ENCODE measurements at regions not wholly inside any gene's neighbourhood (a gene's known extent, or its start where the extent isn't known, plus 50 kb on each side); places are given as distances from the start of the nearest gene placed in this dataset.

DNA sequence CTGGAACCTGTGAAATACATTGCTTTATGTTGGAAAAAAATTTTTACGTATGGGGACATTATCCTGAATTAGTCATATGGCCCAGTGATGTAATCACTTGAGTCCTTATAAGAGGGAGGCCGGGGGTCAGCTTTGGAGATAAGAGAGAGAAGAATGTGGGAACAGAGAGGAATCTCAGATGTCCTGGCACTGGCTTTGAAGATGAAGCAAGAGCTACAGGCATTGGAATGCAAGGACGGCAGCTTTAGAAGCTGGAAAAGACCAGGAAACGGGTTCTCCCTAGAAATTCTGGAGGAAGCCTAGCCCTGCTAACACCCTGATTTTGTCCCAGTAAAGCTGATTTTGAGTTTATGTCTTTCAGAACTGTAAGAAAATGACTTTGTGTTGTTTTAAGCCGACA, 1129.9 kb upstream of the GYPC start:
- DNase-seq: no peak

DNA sequence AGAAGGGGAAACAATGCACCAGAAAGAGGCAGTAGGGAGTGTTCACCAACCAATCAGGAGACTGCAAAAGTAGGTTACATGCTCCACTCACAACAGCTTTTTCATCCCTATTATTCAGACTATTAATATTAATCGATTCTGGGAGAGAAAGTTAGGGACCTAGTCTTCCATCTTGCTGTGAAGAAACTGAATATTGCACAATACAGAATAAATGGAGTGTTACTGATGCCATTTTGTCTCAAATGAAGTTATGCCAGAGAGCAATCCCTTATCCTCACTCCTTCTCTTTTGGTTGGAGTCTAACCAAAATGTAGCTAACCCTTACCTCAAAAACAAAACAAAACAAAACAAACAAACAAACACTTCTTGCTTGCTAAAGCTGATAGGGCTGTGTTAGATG, 1120.9 kb upstream of the GYPC start:
- no peak for DNase-seq

DNA sequence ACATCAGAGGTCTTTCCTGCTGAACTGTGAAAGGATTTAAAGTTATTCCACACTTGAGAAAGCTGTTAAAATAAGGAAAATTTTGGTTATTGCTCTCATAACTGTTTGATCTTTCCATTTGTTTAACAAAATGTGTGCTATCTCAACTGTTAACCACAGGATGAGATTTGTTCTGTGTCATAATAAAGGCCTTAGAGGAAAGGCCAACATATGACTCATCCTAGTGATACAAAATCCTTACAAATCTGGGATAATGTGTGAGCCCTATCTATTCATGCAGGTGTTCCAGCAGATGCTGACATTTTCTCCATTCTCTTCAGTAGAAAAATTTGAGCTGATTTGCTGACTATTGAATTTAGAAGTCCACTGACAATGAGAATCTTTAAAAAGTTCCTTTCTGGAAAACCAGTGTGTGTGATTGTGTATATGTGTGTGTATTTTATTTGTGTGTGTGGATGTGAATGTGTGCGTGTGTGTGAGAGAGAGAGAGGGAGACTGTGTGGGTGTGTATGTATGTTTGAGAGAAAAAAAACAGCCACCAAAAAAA, 1111.9 kb upstream of the GYPC start:
- DNase-seq: no peak

DNA sequence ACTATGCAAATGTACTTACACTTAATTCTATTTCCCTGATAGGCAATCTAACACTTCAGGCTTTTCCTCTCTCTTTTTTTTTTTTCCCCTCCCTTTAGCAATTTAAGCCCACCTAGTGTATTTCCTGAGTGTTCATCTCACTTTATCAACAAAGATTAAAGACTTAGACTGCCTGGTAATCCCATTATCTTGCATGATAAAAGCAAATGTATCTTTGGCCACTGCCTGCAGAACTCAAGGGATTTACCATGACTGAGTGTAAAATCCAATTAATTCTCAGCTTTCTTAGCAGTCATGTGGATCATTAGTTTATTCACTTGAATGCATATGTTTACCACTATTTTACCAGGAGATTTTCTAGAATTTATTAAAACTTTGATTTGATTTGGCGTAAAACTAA, 1102.2 kb upstream of the GYPC start:
- no peak for DNase-seq

DNA sequence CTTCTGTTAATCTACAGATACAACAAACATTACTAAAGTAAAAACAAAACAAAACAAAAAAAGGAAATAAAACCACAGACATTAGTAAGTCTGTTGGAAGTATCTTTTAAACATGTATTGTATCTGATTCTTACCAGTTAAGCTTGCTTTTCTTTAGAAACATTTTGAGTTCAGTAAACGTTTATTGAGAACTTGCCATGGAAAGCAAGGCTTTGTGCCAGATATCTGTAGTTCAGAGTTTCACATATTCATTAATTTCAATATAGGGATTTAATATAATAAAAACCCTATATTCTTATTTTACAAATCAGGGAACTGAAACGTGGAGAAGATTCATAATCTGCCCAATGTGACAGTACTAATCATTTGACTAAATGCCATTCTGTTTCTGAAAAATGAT, 1101.0 kb upstream of the GYPC start:
- no peak for DNase-seq

DNA sequence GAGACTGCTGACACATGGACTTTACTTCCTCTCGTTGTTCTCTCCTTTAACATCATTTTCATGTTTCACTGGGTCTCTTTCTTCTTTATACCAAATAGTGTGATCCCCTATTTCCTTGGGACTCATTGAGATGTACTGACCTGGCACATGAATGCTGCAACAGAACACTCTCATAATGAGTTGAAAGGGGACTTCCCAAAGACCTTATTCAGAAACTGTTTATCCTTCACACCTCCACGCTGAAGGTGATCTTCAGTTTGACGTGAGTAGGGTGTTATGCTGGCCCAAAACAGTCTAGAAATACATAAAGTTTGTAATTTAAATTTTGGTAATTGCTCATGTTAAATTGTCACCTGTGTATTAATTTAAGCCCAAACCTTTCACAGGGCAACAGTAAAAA, 1096.8 kb upstream of the GYPC start:
- no peak for DNase-seq

DNA sequence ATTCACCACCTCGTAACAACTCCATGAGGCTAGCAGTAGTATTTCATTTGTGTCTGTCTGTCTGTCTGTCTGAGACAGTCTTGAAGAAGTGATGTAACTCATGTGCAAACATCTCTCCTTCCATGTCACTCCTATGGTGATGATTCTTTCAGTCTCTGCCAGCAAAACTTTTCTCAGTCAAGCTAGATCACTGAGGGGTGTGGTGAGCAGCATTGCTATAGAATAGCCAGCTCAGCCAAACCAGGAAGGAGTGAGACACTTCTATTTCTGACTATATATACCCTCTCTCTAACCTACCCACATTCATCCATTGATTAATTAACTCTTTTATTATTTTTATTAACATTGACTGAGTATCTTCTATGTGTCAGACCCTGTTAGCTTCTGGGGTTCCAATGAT, 1095.1 kb upstream of the GYPC start:
- no peak for DNase-seq

DNA sequence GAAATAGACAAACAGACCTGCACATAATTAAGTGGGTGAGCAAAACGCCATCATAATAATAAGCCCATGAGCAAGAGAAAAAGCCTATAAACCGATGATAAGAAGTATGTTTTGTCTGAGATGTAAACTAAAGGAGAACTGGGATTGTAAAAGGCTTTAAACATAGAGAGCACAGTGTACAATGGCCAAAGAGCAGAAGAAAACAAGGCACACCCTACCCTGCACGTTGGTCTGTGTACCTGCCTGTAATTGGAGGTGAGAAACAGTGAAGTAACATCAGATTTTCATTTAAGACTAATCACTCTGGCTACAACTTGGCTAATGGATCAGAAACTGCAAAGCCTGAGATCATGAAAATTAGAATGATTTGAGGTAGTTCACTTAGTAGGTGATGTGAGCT, 1094.7 kb upstream of the GYPC start:
- DNase-seq: no peak

DNA sequence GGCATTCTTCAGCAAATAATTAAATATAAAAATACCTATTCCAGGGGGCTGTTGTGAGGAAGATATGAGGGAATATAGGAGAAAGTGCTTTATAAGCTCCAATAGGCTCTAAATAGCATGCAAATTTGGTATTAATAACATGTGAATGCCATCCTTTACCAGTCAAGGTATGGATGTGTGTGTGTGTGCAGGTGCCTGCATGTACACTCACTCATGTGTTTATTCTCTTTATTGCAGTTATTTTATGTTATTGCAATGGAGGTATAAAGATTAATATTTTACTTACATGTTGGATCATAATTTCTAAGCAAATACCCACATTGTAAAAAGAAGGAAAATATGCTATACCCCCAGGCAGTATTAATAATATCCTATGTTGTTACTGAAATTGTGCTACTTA, 1093.0 kb upstream of the GYPC start:
- DNase-seq: no peak

DNA sequence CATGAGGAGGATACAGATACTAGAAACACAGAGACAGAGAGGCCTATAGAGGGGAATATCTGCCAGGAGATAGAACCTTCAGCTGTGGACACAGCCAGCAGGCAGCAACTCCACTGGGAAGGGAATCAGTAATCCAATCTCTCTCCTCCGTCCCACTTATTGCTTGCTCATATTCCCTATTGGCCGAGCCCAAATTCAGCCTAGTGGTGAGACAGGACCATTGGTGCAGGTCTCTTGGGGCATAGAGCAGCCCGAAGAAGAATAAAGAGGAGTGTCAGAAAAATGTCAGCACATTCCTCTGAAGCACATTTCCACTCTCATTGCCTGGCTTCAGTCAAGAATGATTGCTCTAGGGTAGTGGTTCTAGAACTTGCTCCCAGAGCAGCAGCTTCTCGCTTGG, 1091.5 kb upstream of the GYPC start:
- DNase-seq: no peak

DNA sequence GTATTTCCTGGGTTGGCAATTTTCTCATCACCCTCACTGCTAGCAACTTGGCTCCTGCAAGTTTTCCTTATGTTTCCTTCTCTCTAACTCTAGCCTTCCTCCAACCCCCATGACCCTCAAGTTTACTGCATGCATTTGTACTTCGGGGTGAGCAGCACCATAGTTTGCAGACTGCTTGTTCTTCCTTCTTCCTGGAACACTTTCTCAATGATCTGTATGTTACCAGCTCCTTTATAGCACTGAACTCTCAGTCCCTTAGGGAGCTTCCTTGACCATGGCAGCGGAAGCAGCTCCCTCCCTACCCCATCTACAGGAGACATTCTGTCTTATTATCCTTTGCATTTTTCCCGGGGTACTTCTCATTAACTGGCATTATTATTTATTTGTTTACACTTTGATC, 1089.5 kb upstream of the GYPC start:
- no peak for DNase-seq

DNA sequence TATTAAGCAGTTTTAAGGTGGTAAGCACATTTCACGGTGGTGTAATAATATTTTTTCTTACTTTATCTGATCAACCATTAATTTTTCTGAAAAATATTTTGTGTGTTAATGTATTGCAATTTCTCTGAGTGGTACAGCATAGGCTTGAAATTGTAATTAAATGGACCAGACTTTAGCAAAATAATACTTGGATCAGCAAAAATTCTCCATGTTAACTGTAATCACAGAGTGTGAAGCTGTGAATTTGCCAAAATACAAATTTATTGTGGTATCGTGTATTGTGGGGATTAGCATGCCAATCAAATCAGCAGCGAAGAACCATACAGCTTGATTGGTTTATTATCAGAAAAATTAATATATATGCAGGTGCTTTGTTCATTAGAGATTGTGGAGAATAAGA, 1088.9 kb upstream of the GYPC start:
- no peak for DNase-seq

DNA sequence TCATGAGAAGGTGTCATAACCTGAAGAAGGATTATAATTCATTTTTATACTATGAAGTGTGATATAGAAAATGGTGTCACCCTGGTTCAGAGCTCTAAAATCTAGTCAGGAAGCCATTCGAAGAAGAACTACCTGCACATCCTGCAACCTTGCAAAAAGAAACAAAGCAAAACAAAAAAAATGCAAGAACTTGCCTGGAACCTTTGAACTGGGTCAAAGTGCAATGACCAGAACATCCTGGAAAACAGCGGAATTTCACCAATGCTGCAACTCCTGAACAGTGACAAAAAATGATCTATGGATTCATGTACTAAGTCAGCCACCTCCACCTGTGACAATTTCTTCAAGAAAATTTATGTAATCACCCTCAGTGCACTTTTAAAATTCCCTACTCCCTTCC, 1083.3 kb upstream of the GYPC start:
- DNase-seq: no peak

DNA sequence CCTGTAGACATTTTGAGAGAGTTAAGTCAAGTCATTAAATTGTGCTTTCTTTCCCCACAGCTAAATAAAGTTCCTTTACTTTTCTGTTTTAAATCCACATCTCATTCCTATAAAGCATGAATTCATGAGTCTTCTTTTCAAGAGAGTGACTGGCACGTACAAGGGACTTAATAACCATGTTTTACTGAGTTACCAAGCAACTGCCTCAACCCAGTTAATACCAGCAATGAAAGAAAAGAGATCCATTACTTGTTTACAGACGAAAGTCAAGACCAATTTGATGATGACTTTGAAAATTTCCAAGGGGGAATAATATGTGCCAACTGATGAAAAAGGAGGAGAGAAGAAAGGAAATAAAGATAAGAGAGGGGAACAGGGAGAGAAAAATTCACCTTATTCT, 1082.5 kb upstream of the GYPC start:
- no peak for DNase-seq

DNA sequence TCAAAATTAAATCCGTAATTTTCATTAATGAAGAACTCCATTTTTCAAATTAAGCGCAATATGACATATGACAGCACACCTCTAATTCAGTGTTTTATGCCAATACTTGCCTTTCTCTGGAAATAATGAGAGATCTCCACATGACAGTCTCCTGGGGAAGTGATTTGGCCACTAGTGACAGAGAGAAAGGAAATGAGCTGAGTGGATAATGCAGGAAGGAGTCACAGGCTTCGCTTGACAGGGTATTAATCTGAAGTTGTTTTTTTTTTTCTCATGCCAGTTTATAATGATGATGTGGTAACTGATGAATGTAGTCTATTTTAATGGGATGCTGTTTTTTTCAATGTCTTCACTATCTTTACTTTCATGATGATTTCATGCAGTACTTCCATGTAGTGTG, 1079.4 kb upstream of the GYPC start:
- no peak for DNase-seq

DNA sequence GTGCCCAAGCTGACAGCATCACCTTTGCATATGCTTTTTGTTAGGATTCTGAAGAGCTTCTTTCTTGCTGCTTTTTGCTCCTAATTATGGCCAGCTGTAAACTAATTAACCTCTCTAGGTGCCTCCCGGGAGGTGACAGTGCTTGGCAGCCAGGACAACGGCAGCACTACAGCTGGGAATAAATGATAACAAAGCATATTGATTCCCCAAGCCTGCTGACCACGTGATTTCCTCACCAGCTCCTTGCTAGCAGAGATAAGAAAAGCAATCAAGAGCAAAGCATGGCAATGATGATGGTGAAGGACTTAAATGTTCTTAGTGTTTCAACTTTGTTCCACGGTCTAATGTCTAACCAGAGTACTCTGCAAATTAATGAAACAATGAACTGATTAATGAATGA, 1074.4 kb upstream of the GYPC start:
- no peak for DNase-seq

DNA sequence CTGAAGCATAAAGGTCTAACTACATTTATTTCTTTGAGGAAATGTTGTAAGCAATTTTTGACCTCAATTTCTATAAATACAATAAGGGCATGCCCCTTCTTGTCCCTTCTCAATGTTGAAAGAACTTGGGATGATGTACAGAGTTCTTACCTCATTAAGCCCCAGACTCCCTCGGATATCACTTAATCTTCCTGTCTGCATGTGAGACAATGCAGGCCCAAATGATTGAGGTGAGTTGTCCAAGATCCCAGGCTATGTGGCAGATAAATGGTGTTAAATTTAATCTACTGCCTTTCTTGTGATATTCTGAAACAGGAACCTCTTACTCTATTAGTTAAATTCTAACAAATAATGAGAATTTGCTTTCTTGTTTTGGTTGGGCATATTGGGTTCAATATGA, 1073.4 kb upstream of the GYPC start:
- no peak for DNase-seq

DNA sequence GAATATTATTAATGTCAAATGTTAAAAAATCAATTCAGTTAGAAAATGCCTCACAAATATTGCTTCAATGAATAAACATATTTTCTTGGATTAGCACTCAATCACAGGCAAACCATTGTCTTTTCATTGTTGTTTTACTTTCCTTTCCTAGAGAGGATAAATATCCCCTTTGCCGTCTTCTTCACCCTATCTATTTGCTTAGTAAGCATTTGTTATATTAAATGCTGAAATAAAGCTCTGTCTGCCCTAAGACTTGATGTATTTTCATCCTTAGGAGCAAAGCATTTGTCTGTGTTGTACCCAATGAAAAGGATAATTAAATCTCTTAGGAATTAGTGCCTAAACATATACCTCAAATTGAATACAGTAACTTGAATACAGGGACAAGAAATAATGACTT, 1071.2 kb upstream of the GYPC start:
- no peak for DNase-seq

DNA sequence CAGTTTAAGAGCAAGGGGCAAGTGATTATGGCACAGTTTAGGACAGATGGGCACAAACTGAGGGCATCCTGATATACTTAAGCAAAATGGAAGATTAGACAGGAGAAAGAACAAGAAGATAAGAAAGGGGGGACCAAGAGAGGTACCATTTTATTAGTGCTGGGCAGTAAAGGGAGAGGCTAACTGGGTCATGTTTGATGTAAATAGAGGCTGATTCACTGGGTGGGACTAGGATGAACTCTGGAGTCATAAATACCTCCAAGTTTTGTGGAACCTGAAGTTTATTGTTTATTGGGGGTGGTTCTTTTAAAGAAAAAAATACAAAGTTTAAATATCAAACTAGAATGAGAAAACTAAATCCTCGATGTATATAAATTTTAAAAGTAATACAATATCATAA, 1067.2 kb upstream of the GYPC start:
- no peak for DNase-seq

DNA sequence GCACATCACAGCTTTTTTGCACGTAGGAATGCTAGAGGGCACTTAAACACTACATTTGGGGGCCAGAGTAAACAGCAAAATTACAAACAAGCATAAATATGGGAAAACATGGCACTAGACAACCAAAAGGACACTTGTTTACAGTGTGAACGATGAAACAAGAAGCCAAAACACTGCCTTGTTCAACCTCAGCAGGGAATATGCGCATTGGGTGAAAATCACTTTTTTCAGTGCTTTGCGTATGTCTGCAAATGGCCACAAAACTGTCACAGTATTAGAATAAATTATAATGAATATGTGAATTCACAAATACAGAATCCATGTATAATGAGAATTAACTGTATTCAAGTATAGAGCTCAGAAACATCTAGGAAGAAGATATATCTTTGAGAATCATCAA, 1064.0 kb upstream of the GYPC start:
- no peak for DNase-seq

DNA sequence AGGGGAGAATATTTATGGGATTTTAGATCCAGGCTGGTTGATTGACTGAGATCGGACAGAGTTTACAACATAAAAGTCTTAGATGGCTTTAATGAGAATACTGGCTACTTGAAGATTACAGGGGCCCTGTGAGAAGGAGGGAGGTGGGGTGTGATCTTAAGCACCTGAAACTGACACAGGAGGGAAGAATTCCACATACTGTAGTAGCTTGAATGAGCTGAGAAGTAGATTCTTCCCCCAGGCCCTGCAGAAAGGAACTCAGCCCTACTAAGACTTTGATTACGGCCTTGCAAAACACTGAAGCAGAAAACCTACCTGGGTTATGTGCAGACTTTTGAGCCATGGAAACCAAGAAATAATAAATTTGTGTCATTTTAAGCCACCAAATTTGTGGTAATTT, 1062.9 kb upstream of the GYPC start:
- no peak for DNase-seq

DNA sequence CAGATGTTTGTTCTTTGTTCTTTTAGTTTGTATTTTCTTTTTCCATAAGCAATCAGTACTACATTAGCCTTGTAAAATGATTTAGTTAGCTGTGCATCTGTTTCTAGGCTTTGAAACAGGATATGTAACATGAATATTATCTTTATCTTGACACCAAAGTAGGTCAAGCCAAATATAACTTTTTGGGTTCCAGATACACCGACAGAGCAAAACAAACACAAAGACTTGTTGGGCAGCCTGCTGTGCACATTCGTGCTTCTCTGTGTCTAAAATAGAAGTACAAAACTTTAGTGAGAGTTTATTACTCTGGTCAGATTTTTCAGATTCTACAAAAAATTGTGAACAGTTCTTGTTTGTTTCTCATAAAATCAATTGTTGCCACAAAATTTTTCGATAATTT, 1059.3 kb upstream of the GYPC start:
- no peak for DNase-seq

DNA sequence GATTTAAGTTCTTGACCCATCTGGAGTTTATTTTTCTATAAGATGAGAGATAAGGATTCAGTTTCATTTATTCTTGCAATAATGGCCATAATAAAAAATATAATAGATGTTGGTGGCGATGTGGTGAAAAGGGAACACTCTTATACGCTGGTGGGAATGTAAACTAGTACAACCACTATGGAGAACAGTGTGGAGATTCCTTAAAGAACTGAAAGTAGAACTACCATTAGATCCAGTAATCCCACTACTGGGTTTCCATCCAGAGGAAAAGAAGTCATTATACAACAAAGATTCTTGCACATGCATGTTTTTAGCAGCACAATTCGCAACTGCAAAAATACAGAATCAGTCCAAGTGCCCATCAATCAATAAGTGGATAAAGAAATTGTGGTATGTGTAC, 1040.5 kb upstream of the GYPC start:
- no peak for DNase-seq

DNA sequence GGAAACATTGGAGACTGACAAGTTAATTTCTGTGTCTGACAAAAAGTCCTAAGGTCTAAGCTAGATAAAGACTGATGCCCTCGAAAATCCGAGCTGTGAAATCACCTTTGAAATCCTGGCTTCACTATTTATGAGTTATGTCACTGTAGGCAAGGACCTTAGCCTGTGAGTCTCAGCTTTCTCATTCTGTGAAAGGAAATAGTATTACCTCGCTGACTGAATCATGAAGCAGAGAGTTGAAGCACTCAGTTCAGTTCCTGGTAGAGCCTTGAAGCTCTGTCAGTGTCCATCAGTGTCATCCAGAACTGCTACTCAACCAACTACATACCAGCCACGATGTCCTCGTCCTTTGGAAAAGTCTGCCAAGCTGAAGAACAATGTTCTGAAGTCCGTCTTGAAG, 1025.6 kb upstream of the GYPC start:
- DNase-seq: no peak

DNA sequence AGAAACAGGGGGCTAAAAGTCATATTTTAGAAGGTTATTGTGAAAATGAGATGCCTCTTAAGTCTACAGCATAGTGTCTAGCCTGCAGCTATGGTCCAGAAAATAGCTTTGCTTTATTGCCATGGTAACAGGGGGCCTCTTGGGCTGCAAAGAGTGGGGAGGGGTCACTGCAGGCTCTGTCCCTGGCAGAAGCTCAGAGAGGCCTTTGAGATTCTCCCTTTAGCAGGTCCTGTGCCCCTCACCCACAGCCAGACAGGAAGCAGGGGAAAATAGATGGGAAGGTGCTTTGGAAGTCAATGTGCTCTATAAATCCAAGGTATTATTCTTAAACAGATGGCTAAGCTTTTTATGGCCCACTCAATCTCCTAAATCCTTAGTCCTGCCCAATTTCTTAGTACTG, 1021.3 kb upstream of the GYPC start:
- DNase-seq: no peak

DNA sequence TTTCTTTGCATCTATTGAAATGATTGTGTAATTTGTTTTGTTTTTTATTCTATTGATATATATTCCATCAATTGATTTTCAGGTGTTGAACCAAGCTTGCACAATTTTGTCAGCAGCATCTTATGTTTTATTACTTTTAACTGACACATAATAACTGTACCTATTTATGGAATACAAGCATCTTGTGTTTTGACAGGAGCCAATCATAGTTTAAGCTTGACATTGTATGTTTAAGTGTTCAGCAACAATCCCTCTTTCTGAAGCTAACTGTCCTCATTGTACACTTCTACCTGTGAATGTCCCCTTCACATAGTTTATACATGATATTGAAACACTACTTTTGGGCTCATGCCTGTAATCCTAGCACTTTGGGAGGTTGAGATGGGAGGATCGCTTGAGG, 1017.6 kb upstream of the GYPC start:
- DNase-seq: no peak

Measured in activated effector memory CD4-positive, alpha-beta T cell treated with Interleukin-2 at 50 U/mL for 16 hours (primary cell).